ENCODE measurements at regions not wholly inside any gene's neighbourhood (a gene's known extent, or its start where the extent isn't known, plus 50 kb on each side); places are given as distances from the start of the nearest gene placed in this dataset.

- DNase-seq (ENCODE audit: low read depth, low spot score) = no peak
- H3K4me1 ChIP-seq (ENCODE audit: insufficient read depth, insufficient read length) = no peaks in the 10 kb centered on the region
- H3K9me3 ChIP-seq (ENCODE audit: insufficient read depth, low read length) = no peaks in the 10 kb centered on the region
- H3K36me3 ChIP-seq (ENCODE audit: insufficient read depth, insufficient read length, low read length) = no peaks in the 10 kb centered on the region
- TF ChIP-seq ZNF274 (IDR thresholded peaks at IDR 0.05; ENCODE audit: low read depth, low read length) (no peak), SUZ12 (IDR thresholded peaks at IDR 0.05; ENCODE audit: extremely low read depth, insufficient read depth, insufficient read length) (no peak), YY1 (IDR thresholded peaks at IDR 0.05; ENCODE audit: insufficient read depth, insufficient read length) (no peak)
- no peak overlapping the region for H3K9ac ChIP-seq (ENCODE audit: insufficient read length, low read depth)
- no peaks in the 10 kb centered on the region for H3K27me3 ChIP-seq (ENCODE audit: insufficient read depth, insufficient read length)
- H3K4me3 ChIP-seq (ENCODE audit: insufficient read length, low read depth) = no peak overlapping the region
Observed at GRCh38 chr13:74062933-74063332, 71.3 kb downstream of the KLF12 start.

DNA sequence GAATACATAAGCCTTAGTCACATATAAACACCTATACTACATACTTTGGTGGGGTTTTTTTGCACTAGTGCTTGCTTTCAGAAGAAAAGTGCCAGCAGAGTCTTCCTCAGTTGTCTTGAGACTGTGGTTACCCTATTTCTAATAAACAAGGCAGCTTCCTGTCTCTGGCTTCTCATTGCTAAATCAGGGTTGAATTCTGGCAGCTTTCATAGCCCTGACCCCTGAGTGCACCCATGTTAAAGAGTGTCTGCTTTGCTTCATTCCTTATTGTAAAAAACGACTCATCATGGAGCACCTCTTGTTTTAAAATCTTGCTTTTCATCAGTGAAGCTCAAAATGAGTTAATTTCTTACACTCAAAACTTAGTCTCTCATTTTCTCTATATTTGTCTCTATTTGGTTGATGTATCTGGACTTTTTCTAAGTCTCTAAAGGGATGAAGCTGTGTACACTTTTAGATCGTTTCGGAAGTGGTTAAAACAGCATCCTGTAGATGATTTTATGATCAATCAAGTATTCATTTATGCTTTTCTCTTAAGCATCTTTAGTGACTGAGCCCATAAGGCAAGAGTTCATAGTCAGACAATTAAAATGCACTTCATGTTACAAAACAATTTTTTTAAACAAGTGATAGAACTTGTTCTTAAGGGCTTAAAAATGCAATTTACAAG lies 72.1 kb downstream of the KLF12 start:
- no peak for DNase-seq (ENCODE audit: low read depth, low spot score)
- Histone ChIP-seq H3K4me3 (ENCODE audit: insufficient read length, low read depth) (no peak overlapping the region), H3K27me3 (ENCODE audit: insufficient read depth, insufficient read length) (no peaks in the 10 kb centered on the region), H3K9me3 (ENCODE audit: insufficient read depth, low read length) (no peaks in the 10 kb centered on the region), H3K36me3 (ENCODE audit: insufficient read depth, insufficient read length, low read length) (no peaks in the 10 kb centered on the region), H3K9ac (ENCODE audit: insufficient read length, low read depth) (no peak overlapping the region), H3K4me1 (ENCODE audit: insufficient read depth, insufficient read length) (no peaks in the 10 kb centered on the region)
- TF ChIP-seq ZNF274 (IDR thresholded peaks at IDR 0.05; ENCODE audit: low read depth, low read length) (no peak), SUZ12 (IDR thresholded peaks at IDR 0.05; ENCODE audit: extremely low read depth, insufficient read depth, insufficient read length) (no peak)

GRCh38 chr13:74056801-74057542 lies 77.2 kb downstream of the KLF12 start:
- Histone ChIP-seq H3K4me1 (ENCODE audit: insufficient read depth, insufficient read length) (no peaks in the 10 kb centered on the region), H3K9me3 (ENCODE audit: insufficient read depth, low read length) (no peaks in the 10 kb centered on the region), H3K4me3 (ENCODE audit: insufficient read length, low read depth) (no peak overlapping the region), H3K27me3 (ENCODE audit: insufficient read depth, insufficient read length) (no peaks in the 10 kb centered on the region), H3K9ac (ENCODE audit: insufficient read length, low read depth) (no peak overlapping the region), H3K36me3 (ENCODE audit: insufficient read depth, insufficient read length, low read length) (no peaks in the 10 kb centered on the region)
- no peak for DNase-seq (ENCODE audit: low read depth, low spot score)
- no peak for TF ChIP-seq YY1 (IDR thresholded peaks at IDR 0.05; ENCODE audit: insufficient read depth, insufficient read length)
- no peak for TF ChIP-seq ZNF274 (IDR thresholded peaks at IDR 0.05; ENCODE audit: low read depth, low read length)
- no peak for TF ChIP-seq SUZ12 (IDR thresholded peaks at IDR 0.05; ENCODE audit: extremely low read depth, insufficient read depth, insufficient read length)

GRCh38 chr13:74052402-74052928 lies 81.7 kb downstream of the KLF12 start:
- H3K36me3 ChIP-seq (ENCODE audit: insufficient read depth, insufficient read length, low read length) = no peaks in the 10 kb centered on the region
- no peaks in the 10 kb centered on the region for H3K9me3 ChIP-seq (ENCODE audit: insufficient read depth, low read length)
- no peak overlapping the region for H3K9ac ChIP-seq (ENCODE audit: insufficient read length, low read depth)
- no peaks in the 10 kb centered on the region for H3K4me1 ChIP-seq (ENCODE audit: insufficient read depth, insufficient read length)
- DNase-seq (ENCODE audit: low read depth, low spot score) = no peak
- H3K4me3 ChIP-seq (ENCODE audit: insufficient read length, low read depth) = no peak overlapping the region
- H3K27me3 ChIP-seq (ENCODE audit: insufficient read depth, insufficient read length) = no peaks in the 10 kb centered on the region
- TF ChIP-seq ZNF274 (IDR thresholded peaks at IDR 0.05; ENCODE audit: low read depth, low read length) (no peak), YY1 (IDR thresholded peaks at IDR 0.05; ENCODE audit: insufficient read depth, insufficient read length) (no peak), SUZ12 (IDR thresholded peaks at IDR 0.05; ENCODE audit: extremely low read depth, insufficient read depth, insufficient read length) (no peak)

DNA sequence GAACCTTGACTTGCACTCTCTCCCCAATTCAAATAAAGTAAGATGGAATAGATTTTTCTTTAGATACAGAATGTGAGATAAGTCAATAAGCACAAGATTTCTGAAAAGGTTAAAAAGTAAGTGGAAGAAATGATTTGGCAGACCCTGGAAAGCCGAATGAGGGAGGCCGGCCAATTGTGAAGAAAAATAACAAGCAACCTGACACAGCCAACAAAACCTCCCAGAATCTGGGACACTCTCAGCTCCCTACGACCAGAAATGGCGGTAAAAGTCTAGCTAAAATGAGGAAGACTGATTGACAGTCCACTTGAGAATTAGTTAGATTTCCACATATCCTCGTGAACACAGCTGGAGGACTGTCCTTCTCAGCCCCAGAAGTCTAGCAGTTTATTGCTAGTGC lies 85.4 kb downstream of the KLF12 start:
- no peak for DNase-seq (ENCODE audit: low read depth, low spot score)
- H3K9ac ChIP-seq (ENCODE audit: insufficient read length, low read depth) = no peak overlapping the region
- H3K4me3 ChIP-seq (ENCODE audit: insufficient read length, low read depth) = no peak overlapping the region
- H3K36me3 ChIP-seq (ENCODE audit: insufficient read depth, insufficient read length, low read length) = no peaks in the 10 kb centered on the region
- no peak for TF ChIP-seq YY1 (IDR thresholded peaks at IDR 0.05; ENCODE audit: insufficient read depth, insufficient read length)
- no peak for TF ChIP-seq SUZ12 (IDR thresholded peaks at IDR 0.05; ENCODE audit: extremely low read depth, insufficient read depth, insufficient read length)
- TF ChIP-seq ZNF274 (IDR thresholded peaks at IDR 0.05; ENCODE audit: low read depth, low read length) = no peak
- H3K4me1 ChIP-seq (ENCODE audit: insufficient read depth, insufficient read length) = no peaks in the 10 kb centered on the region
- no peaks in the 10 kb centered on the region for H3K27me3 ChIP-seq (ENCODE audit: insufficient read depth, insufficient read length)
- no peaks in the 10 kb centered on the region for H3K9me3 ChIP-seq (ENCODE audit: insufficient read depth, low read length)

DNA sequence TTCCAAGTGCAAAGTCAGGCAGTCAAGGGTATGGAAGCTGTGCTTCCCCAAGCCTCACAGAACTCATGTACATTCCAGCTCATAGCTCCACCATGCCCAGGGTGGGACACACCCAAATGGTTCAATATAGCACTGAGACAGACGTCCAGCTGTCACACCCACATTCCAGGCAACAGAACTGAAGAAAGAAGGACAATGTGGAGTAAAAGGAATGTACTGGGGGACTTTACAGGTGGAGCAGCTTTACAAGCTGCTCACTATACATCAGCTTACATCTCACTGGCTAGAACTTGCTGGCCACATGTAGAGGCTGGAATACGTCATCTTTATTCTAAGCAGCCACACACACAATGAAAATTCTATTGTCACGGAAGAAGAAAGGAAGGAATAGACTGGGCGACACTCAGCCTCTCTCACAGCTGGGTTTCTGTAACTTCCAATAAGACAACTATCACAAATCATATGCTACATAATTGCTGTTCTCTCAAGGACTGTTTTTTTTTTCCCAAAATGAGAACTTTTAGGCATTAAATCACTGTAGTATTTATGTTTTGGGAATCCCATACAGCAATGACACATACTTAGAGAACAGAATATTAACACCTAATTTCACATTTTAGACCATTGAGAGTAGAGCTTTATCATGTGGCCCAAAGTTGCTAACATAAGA lies 86.1 kb downstream of the KLF12 start:
- Histone ChIP-seq H3K4me3 (ENCODE audit: insufficient read length, low read depth) (no peak overlapping the region), H3K9me3 (ENCODE audit: insufficient read depth, low read length) (no peaks in the 10 kb centered on the region), H3K27me3 (ENCODE audit: insufficient read depth, insufficient read length) (no peaks in the 10 kb centered on the region), H3K4me1 (ENCODE audit: insufficient read depth, insufficient read length) (no peaks in the 10 kb centered on the region), H3K9ac (ENCODE audit: insufficient read length, low read depth) (no peak overlapping the region), H3K36me3 (ENCODE audit: insufficient read depth, insufficient read length, low read length) (no peaks in the 10 kb centered on the region)
- DNase-seq (ENCODE audit: low read depth, low spot score) = no peak
- no peak for TF ChIP-seq SUZ12 (IDR thresholded peaks at IDR 0.05; ENCODE audit: extremely low read depth, insufficient read depth, insufficient read length)
- no peak for TF ChIP-seq ZNF274 (IDR thresholded peaks at IDR 0.05; ENCODE audit: low read depth, low read length)

GRCh38 chr13:74046431-74046830 lies 87.8 kb downstream of the KLF12 start:
- H3K27me3 ChIP-seq (ENCODE audit: insufficient read depth, insufficient read length) = no peaks in the 10 kb centered on the region
- H3K9ac ChIP-seq (ENCODE audit: insufficient read length, low read depth) = no peak overlapping the region
- H3K36me3 ChIP-seq (ENCODE audit: insufficient read depth, insufficient read length, low read length) = no peaks in the 10 kb centered on the region
- TF ChIP-seq YY1 (IDR thresholded peaks at IDR 0.05; ENCODE audit: insufficient read depth, insufficient read length) = no peak
- H3K4me1 ChIP-seq (ENCODE audit: insufficient read depth, insufficient read length) = no peaks in the 10 kb centered on the region
- H3K4me3 ChIP-seq (ENCODE audit: insufficient read length, low read depth) = no peak overlapping the region
- no peaks in the 10 kb centered on the region for H3K9me3 ChIP-seq (ENCODE audit: insufficient read depth, low read length)
- no peak for DNase-seq (ENCODE audit: low read depth, low spot score)
